Mesendoderm (in vitro differentiated cells): ENCODE measurements at regions not wholly inside any gene's neighbourhood (a gene's known extent, or its start where the extent isn't known, plus 50 kb on each side); places are given as distances from the start of the nearest gene placed in this dataset.
A peak's percentile ranks its signal among the peaks of the same experiment; 100 is the strongest.

Experiments used
- DNase-seq: peaks from one replicate; pipeline ENCODE4 v3.0.0; 2013
- H2AK5ac ChIP-seq: 2 replicates; pipeline ENCODE4 v1.6.1; 2013; ENCODE audit warnings: low read length, inconsistent platforms
- H2BK120ac ChIP-seq: 2 replicates; pipeline ENCODE4 v1.6.1; 2013; ENCODE audit warnings: low read depth, mild to moderate bottlenecking, low read length, moderate library complexity, mixed read lengths
- H2BK15ac ChIP-seq: replicated peaks from 2 replicates; pipeline ENCODE4 v1.6.1; 2013; ENCODE audit warnings: low read depth, mild to moderate bottlenecking, moderate library complexity
- H2BK5ac ChIP-seq: 2 replicates; pipeline ENCODE4 v1.6.1; 2013; ENCODE audit warnings: low read length, inconsistent platforms
- H3K18ac ChIP-seq: 2 replicates; pipeline ENCODE4 v1.6.1; 2013; ENCODE audit warnings: mild to moderate bottlenecking, low read length, mixed read lengths
- H3K23ac ChIP-seq: one replicate; pipeline ENCODE4 v1.6.1; 2013; ENCODE audit warnings: low read length
- H3K27ac ChIP-seq: 2 replicates; pipeline ENCODE4 v1.5.1; 2013; ENCODE audit warnings: low read depth, mild to moderate bottlenecking, inconsistent platforms, low read length, moderate library complexity
- H3K27me3 ChIP-seq: 2 replicates; pipeline ENCODE4 v1.6.1; 2013; ENCODE audit warnings: low read length, control low read depth, mild to moderate bottlenecking, inconsistent platforms; ENCODE audit not compliant: insufficient read depth, poor library complexity
- H3K36me3 ChIP-seq: 2 replicates; pipeline ENCODE4 v1.6.1; 2013; ENCODE audit warnings: low read length, inconsistent platforms; ENCODE audit not compliant: control insufficient read depth, insufficient read depth
- H3K4ac ChIP-seq: one replicate; pipeline ENCODE4 v1.6.1; 2013; ENCODE audit warnings: low read depth, mild to moderate bottlenecking, low read length, moderate library complexity
- H3K4me1 ChIP-seq: 2 replicates; pipeline ENCODE4 v1.6.1; 2013; ENCODE audit warnings: low read depth, low read length, inconsistent platforms; ENCODE audit not compliant: control insufficient read depth
- H3K4me2 ChIP-seq: 2 replicates; pipeline ENCODE4 v1.6.1; 2013; ENCODE audit warnings: low read length
- H3K4me3 ChIP-seq: 2 replicates; pipeline ENCODE4 v1.5.1; 2013; ENCODE audit warnings: mild to moderate bottlenecking, low read length
- H3K56ac ChIP-seq: one replicate; pipeline ENCODE4 v1.6.1; 2013; ENCODE audit warnings: low read length
- H3K79me1 ChIP-seq: 2 replicates; pipeline ENCODE4 v1.6.1; 2013; ENCODE audit warnings: low read length, inconsistent platforms
- H3K79me2 ChIP-seq: 2 replicates; pipeline ENCODE4 v1.6.1; 2013; ENCODE audit warnings: mild to moderate bottlenecking, low read length; ENCODE audit not compliant: control insufficient read depth, insufficient read depth
- H3K9ac ChIP-seq: 2 replicates; pipeline ENCODE4 v1.6.1; 2013; ENCODE audit warnings: low read length, inconsistent platforms
- H4K5ac ChIP-seq: one replicate; pipeline ENCODE4 v1.6.1; 2013; ENCODE audit warnings: low read length
- H4K8ac ChIP-seq: one replicate; pipeline ENCODE4 v1.6.1; 2013; ENCODE audit warnings: low read depth, mild to moderate bottlenecking, control low read depth, low read length, moderate library complexity
- whole genome bisulfite sequencing: extraction: QIAGEN DNeasy Blood & Tissue Kit; methylation state at CpG from one replicate; pipeline ENCODE4 v1.1.7; 2013; ENCODE audit warnings: low lambda C conversion rate, missing lambda C conversion rate; ENCODE audit not compliant: insufficient coverage; ENCODE audit errors: extremely low coverage; 5-methylcytosine and 5-hydroxymethylcytosine counted together

DNA sequence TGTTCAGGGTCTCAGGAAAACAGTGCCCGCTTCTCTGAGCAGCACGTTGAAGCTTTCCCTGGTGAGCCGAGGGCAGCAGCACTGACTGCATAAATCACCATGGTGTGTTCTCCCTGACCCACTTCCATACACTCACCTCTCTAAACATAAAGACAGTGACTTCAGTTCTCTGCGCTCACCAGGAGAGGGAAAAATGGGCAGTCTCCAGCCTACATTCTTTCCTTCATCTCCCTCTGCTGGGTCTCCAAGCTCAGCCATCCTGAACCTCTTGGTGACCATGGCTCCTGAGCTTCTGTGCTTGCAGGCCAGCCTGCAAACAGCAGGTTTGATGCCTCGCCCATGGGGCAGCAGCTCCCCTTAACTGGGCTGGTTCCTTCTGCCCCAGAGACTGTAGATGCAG is 236.6 kb upstream of the ZNF32 start:
- Histone ChIP-seq H3K4ac (no peak overlapping the region), H2BK5ac (no peak overlapping the region), H3K4me2 (no peak overlapping the region), H3K4me1 (no peaks in the 10 kb centered on the region), H4K8ac (no peak overlapping the region), H3K56ac (no peak overlapping the region), H2BK15ac (no peak overlapping the region), H3K27me3 (no peaks in the 10 kb centered on the region), H2AK5ac (no peak overlapping the region), H3K23ac (no peak overlapping the region), H3K27ac (no peak overlapping the region), H3K79me1 (no peaks in the 10 kb centered on the region), H2BK120ac (no peak overlapping the region), H3K79me2 (no peaks in the 10 kb centered on the region), H3K36me3 (no peaks in the 10 kb centered on the region), H3K18ac (no peak overlapping the region), H3K4me3 (no peak overlapping the region), H4K5ac (no peak overlapping the region), H3K9ac (no peak overlapping the region)
- DNase-seq = peak; percentile 11
- WGBS = no CpG with 5 or more reads among the region's 5 CpGs

DNA sequence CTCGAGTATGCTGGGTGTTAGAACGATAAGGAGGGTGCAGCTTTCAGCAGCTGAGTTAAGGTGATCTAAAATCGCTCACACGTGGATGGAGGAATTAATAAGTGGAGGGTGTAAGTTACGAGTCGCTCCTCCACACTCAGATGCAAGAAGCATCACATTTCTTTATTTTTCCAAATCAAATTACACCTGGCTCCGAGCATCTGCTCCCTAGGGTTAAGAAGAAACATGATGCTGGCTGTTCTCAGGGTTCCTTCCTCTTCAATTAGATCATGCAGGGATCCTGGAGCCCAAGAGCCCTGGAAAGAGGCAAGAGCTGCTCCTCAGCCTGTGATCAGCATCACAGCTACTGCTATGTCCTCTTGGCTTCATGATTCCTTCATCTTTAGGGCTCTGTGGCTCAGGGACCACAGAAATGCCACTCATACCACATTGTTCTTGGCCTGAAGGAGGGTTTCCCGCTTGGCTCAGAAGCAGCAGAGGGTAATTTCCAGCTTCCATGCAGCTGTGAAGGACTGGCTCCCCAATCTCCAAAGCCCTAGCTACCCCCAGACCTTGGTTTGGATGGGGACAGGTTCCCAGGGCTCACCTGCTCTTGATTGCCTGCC is 235.9 kb upstream of the ZNF32 start:
- no peak overlapping the region for H3K18ac ChIP-seq
- WGBS = no CpG with 5 or more reads among the region's 8 CpGs
- no peak overlapping the region for H2BK120ac ChIP-seq
- no peak overlapping the region for H2BK15ac ChIP-seq
- no peak overlapping the region for H3K56ac ChIP-seq
- no peaks in the 10 kb centered on the region for H3K36me3 ChIP-seq
- H3K4ac ChIP-seq = no peak overlapping the region
- H3K23ac ChIP-seq = no peak overlapping the region
- no peaks in the 10 kb centered on the region for H3K79me1 ChIP-seq
- no peaks in the 10 kb centered on the region for H3K27me3 ChIP-seq
- H2BK5ac ChIP-seq = no peak overlapping the region
- no peak overlapping the region for H3K4me2 ChIP-seq
- no peak overlapping the region for H4K8ac ChIP-seq
- no peaks in the 10 kb centered on the region for H3K79me2 ChIP-seq
- H3K27ac ChIP-seq = no peak overlapping the region
- H3K4me1 ChIP-seq = no peaks in the 10 kb centered on the region
- no peak overlapping the region for H3K9ac ChIP-seq
- no peak overlapping the region for H3K4me3 ChIP-seq
- no peak overlapping the region for H4K5ac ChIP-seq
- DNase-seq = no peak
- no peak overlapping the region for H2AK5ac ChIP-seq

DNA sequence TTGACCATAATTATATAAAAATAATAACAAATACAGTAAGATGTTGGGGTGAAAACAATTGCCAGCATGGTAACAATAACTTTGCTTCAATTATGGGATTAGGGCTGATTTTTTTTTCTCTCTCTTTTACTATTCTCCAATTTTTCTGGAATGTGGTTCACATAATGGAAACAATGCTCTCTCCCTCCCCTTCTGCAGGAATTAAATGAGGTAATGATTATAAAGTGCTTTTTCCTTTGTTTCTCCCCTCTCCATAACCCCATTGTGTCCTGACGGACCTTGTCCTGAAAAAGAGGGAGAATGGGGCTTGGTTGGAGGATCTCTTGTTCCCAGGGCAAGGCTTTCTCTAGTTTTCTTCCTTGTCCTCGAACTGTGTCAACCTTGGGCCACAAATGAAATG is 234.0 kb upstream of the ZNF32 start:
- Histone ChIP-seq H4K8ac (no peak overlapping the region), H4K5ac (no peak overlapping the region), H3K18ac (no peak overlapping the region), H3K56ac (no peak overlapping the region), H3K9ac (no peak overlapping the region), H3K79me1 (no peaks in the 10 kb centered on the region), H3K79me2 (no peaks in the 10 kb centered on the region), H3K23ac (no peak overlapping the region), H3K4ac (no peak overlapping the region), H2BK5ac (no peak overlapping the region), H3K4me3 (no peak overlapping the region), H2AK5ac (no peak overlapping the region), H2BK15ac (no peak overlapping the region), H3K4me1 (no peaks in the 10 kb centered on the region), H3K36me3 (no peaks in the 10 kb centered on the region), H3K4me2 (no peak overlapping the region), H2BK120ac (no peak overlapping the region), H3K27me3 (no peaks in the 10 kb centered on the region), H3K27ac (no peak overlapping the region)
- WGBS = no CpG with 5 or more reads among the region's 2 CpGs
- DNase-seq = no peak

DNA sequence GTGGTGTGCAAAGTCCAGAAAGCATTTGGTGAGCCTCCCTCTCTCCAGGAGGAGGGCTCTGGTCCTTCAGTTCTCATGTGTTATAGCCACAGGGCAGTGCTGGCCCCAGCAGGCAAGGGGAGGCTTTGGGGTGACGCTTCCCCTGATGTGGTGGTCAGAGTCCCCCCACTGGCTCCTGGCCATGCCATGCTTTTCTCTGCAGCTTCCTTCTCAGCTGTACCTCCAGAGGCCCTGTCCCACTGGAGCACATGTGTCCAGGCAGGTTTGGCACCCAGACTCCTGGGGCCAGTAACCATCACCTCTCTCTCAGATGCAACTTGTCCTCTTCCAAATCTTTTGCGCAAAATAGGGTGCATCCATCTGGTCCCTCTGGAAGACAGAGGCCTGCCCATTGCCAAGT is 233.0 kb upstream of the ZNF32 start:
- H2BK5ac ChIP-seq = no peak overlapping the region

DNA sequence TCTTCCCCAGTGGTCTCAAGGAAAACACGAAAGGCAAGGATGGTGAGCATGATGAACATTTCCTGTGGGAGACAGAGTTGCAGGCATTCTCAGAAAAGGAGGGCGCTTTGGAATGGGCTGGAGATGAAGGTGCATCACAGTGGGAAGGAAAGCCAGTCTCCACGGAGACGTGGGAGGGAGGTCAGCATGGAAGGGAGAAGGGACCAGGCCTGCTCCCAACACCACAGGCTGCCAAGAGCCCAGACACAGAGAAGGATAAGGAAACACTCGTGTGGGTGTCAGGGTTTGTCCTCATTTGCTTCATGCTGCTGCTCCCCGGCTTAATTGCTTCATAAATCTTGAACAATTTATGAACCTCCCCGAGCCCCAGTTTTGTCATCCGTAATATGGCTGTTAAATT is 231.5 kb upstream of the ZNF32 start:
- no peak overlapping the region for H3K23ac ChIP-seq
- no peak overlapping the region for H2BK5ac ChIP-seq
- no peak overlapping the region for H3K27ac ChIP-seq
- H3K4ac ChIP-seq = no peak overlapping the region
- DNase-seq = no peak
- H3K36me3 ChIP-seq = no peaks in the 10 kb centered on the region
- no peaks in the 10 kb centered on the region for H3K27me3 ChIP-seq
- H3K79me1 ChIP-seq = no peaks in the 10 kb centered on the region
- no peak overlapping the region for H3K56ac ChIP-seq
- no peak overlapping the region for H3K4me2 ChIP-seq
- no peak overlapping the region for H2AK5ac ChIP-seq
- H3K4me3 ChIP-seq = no peak overlapping the region
- H3K9ac ChIP-seq = no peak overlapping the region
- H3K18ac ChIP-seq = no peak overlapping the region
- H3K4me1 ChIP-seq = no peaks in the 10 kb centered on the region
- no peak overlapping the region for H4K8ac ChIP-seq
- no peak overlapping the region for H2BK120ac ChIP-seq
- H3K79me2 ChIP-seq = no peaks in the 10 kb centered on the region
- no peak overlapping the region for H2BK15ac ChIP-seq
- H4K5ac ChIP-seq = no peak overlapping the region
- no CpG with 5 or more reads among the region's 8 CpGs for WGBS

More for the DNA sequence above, 233.0 kb upstream of the ZNF32 start:
- H4K5ac ChIP-seq = no peak overlapping the region
- H2AK5ac ChIP-seq = no peak overlapping the region
- H3K18ac ChIP-seq = no peak overlapping the region
- DNase-seq = no peak
- H3K9ac ChIP-seq = no peak overlapping the region
- no peak overlapping the region for H2BK15ac ChIP-seq
- H3K27me3 ChIP-seq = no peaks in the 10 kb centered on the region
- no peaks in the 10 kb centered on the region for H3K4me1 ChIP-seq
- H3K4ac ChIP-seq = no peak overlapping the region
- no peak overlapping the region for H3K4me2 ChIP-seq
- no peaks in the 10 kb centered on the region for H3K79me1 ChIP-seq
- H3K4me3 ChIP-seq = no peak overlapping the region
- H3K56ac ChIP-seq = no peak overlapping the region
- H3K27ac ChIP-seq = no peak overlapping the region
- no peaks in the 10 kb centered on the region for H3K36me3 ChIP-seq
- no peak overlapping the region for H4K8ac ChIP-seq
- WGBS = no CpG with 5 or more reads among the region's 2 CpGs
- H2BK120ac ChIP-seq = no peak overlapping the region
- no peak overlapping the region for H3K23ac ChIP-seq
- H3K79me2 ChIP-seq = no peaks in the 10 kb centered on the region

DNA sequence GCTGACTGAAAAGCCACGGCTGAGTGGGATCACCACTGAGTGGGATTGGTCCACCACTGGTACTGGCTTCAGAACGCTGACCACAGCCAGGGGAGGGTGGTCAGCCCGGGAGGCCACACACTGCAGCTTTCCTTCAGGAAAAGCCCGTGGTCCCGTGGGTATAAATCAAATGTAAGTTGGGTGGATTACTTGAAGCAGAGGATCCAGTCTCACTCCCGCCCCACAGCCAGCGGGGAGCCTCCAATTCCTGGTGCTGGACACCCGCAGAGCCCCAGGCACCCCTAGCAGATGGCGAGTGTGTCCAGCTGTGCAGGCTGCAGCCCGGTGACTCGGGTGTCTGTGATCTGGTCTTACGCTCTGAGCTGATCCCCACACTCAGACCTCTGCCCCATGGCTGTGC is 231.1 kb upstream of the ZNF32 start:
- no peak overlapping the region for H3K27ac ChIP-seq
- no peak overlapping the region for H3K23ac ChIP-seq
- DNase-seq = no peak
- H2BK15ac ChIP-seq = no peak overlapping the region
- H2AK5ac ChIP-seq = no peak overlapping the region
- no peaks in the 10 kb centered on the region for H3K79me1 ChIP-seq
- no peak overlapping the region for H3K9ac ChIP-seq
- no peak overlapping the region for H4K8ac ChIP-seq
- no peaks in the 10 kb centered on the region for H3K79me2 ChIP-seq
- H3K18ac ChIP-seq = no peak overlapping the region
- H2BK120ac ChIP-seq = no peak overlapping the region
- WGBS = no CpG with 5 or more reads among the region's 12 CpGs
- no peaks in the 10 kb centered on the region for H3K36me3 ChIP-seq
- no peak overlapping the region for H3K4me3 ChIP-seq
- no peaks in the 10 kb centered on the region for H3K4me1 ChIP-seq
- no peak overlapping the region for H3K4ac ChIP-seq
- H3K27me3 ChIP-seq = no peaks in the 10 kb centered on the region
- H2BK5ac ChIP-seq = no peak overlapping the region
- no peak overlapping the region for H4K5ac ChIP-seq
- H3K56ac ChIP-seq = no peak overlapping the region
- no peak overlapping the region for H3K4me2 ChIP-seq
